ENCODE measurements at regions not wholly inside any gene's neighbourhood (a gene's known extent, or its start where the extent isn't known, plus 50 kb on each side); places are given as distances from the start of the nearest gene placed in this dataset.

DNA sequence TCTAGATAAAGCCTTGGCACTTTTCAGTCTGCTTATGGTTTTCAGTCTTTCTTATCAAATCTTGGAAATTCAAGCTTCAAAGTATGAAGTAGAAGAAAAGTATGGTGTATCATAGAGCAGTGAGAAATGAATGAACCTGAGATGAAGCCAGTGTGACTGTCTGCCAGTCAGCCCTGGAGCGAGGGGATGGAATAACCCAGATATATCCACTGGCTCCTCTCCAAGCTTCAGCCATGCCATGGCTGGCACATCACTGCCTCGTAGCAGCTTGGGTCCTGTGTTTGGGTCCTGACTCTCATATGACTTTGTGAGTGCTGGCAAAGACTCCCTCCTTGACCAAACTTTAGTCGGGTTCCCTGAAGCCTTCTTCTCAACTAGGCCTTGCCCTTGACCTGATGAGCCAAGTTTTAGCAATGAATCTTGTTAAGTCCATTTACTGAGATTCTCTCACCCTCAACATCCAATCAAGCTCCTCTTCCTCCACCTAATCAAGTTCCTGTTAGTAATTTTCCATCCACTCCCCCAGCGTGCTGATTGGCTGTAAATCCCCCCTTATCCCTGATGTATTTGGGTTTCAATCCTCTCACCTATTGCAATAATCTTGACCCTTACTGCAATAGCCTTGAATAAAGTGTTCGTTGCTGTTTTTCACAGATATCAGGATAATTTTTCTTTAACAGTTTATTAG, 62.5 kb upstream of the PRDX6 start:
- ChIA-PET POLR2A (no interaction called here), CTCF (no interaction called here), RAD21 (ENCODE audit: low non-redundant PET in 1 of 2, low total read pairs in 2 of 2, uncharacterized antibody in 2 of 2, unreplicated experiment in 2 of 2) (no interaction called here)
- no peak overlapping the region for H3K4me3 ChIP-seq (replicated peaks in 1 of 2; ENCODE audit: low read depth in 1 of 2, low read length in 2 of 2)
- H3K9ac ChIP-seq (ENCODE audit: low read length), result no peak overlapping the region
- H3K9me3 ChIP-seq (ENCODE audit: control insufficient read depth in 1 of 2, insufficient read depth in 1 of 2, low read depth in 1 of 2, low read length in 2 of 2), result no peaks in the 10 kb centered on the region
- no peaks in the 10 kb centered on the region for H4K20me1 ChIP-seq (ENCODE audit: insufficient read depth)
- DNase-seq (ENCODE audit: low read depth, low spot score), result no peak
- no peaks in the 10 kb centered on the region; a peak in 1 of 4 replicates for H3K4me1 ChIP-seq (ENCODE audit: control insufficient read depth in 1 of 2, insufficient read depth in 2 of 2, low read length in 2 of 2)
- no peaks in the 10 kb centered on the region for H3K27me3 ChIP-seq (ENCODE audit: insufficient read depth, low read length)
- H3K9me2 ChIP-seq (ENCODE audit: insufficient read depth), result no peaks in the 10 kb centered on the region
- no peak overlapping the region for H3K27ac ChIP-seq (ENCODE audit: low read depth, low read length)
- no peak overlapping the region for H2AFZ ChIP-seq (ENCODE audit: low read depth, low read length, poor library complexity, severe bottlenecking)
- intact Hi-C loops (cut with micrococcal nuclease), result no loop called here
- H3K36me3 ChIP-seq (ENCODE audit: control insufficient read depth in 1 of 2, insufficient read depth in 2 of 2, low read length in 2 of 2), result no peaks in the 10 kb centered on the region
- no peaks in the 10 kb centered on the region for H3K79me2 ChIP-seq (ENCODE audit: insufficient read depth, low read length)
- ATAC-seq, result no peak
- no TSS peak for BruUV-seq (replicated peaks)
- TF ChIP-seq ZFX (IDR thresholded peaks at IDR 0.05), result no peak
- TF ChIP-seq SP1 (IDR thresholded peaks at IDR 0.05; ENCODE audit: low read depth), result no peak
- TF ChIP-seq EZH2 (IDR thresholded peaks at IDR 0.05), result no peak
- no peak for TF ChIP-seq FOSL1 (IDR thresholded peaks at IDR 0.05; ENCODE audit: low read depth)
- no peak for TF ChIP-seq SRF (IDR thresholded peaks at IDR 0.05; ENCODE audit: low read depth)
- no peak for TF ChIP-seq TCF7L2 (IDR thresholded peaks at IDR 0.05; ENCODE audit: borderline replicate concordance, extremely low read depth, insufficient read depth, insufficient read length)
- TF ChIP-seq POLR2A (IDR thresholded peaks at IDR 0.05; ENCODE audit: borderline replicate concordance, extremely low read depth, insufficient read depth, insufficient read length), result no peak
- no peak overlapping the region for H3K4me2 ChIP-seq (ENCODE audit: low read length)

DNA sequence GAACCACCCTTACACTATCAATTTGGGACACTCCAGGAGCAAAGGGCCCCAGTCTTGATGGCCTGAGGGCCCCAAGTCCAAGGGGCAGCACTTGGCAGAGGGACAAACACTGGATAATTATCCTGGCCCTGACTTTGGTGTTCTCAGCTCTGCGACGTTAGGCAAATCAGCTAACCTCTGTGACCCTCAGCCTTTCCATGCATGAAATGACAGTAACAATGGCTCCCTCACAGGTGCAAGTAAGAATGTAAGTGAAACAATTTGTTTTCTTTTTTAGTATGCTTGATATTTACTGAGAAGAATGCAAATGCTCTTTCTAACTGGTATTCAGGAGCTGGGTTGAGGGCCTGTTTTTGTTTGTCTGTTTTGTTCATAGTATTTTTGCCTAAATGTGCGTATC, 61.6 kb upstream of the PRDX6 start:
- H2AFZ ChIP-seq (ENCODE audit: low read depth, low read length, poor library complexity, severe bottlenecking), result no peak overlapping the region
- H3K9me2 ChIP-seq (ENCODE audit: insufficient read depth), result no peaks in the 10 kb centered on the region
- ChIA-PET POLR2A (no interaction called here), CTCF (no interaction called here), RAD21 (ENCODE audit: low non-redundant PET in 1 of 2, low total read pairs in 2 of 2, uncharacterized antibody in 2 of 2, unreplicated experiment in 2 of 2) (no interaction called here)
- no peaks in the 10 kb centered on the region for H3K79me2 ChIP-seq (ENCODE audit: insufficient read depth, low read length)
- no peak overlapping the region for H3K4me2 ChIP-seq (ENCODE audit: low read length)
- H3K4me3 ChIP-seq (replicated peaks in 1 of 2; ENCODE audit: low read depth in 1 of 2, low read length in 2 of 2), result no peak overlapping the region
- ATAC-seq, result no peak
- H4K20me1 ChIP-seq (ENCODE audit: insufficient read depth), result no peaks in the 10 kb centered on the region
- no TSS peak for BruUV-seq (replicated peaks)
- H3K9ac ChIP-seq (ENCODE audit: low read length), result no peak overlapping the region
- TF ChIP-seq, protein P1, sequence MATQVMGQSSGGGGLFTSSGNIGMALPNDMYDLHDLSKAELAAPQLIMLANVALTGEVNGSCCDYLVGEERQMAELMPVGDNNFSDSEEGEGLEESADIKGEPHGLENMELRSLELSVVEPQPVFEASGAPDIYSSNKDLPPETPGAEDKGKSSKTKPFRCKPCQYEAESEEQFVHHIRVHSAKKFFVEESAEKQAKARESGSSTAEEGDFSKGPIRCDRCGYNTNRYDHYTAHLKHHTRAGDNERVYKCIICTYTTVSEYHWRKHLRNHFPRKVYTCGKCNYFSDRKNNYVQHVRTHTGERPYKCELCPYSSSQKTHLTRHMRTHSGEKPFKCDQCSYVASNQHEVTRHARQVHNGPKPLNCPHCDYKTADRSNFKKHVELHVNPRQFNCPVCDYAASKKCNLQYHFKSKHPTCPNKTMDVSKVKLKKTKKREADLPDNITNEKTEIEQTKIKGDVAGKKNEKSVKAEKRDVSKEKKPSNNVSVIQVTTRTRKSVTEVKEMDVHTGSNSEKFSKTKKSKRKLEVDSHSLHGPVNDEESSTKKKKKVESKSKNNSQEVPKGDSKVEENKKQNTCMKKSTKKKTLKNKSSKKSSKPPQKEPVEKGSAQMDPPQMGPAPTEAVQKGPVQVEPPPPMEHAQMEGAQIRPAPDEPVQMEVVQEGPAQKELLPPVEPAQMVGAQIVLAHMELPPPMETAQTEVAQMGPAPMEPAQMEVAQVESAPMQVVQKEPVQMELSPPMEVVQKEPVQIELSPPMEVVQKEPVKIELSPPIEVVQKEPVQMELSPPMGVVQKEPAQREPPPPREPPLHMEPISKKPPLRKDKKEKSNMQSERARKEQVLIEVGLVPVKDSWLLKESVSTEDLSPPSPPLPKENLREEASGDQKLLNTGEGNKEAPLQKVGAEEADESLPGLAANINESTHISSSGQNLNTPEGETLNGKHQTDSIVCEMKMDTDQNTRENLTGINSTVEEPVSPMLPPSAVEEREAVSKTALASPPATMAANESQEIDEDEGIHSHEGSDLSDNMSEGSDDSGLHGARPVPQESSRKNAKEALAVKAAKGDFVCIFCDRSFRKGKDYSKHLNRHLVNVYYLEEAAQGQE (IDR thresholded peaks at IDR 0.05; ENCODE audit: low read depth), result no peak
- intact Hi-C loops (cut with micrococcal nuclease), result no loop called here
- no peaks in the 10 kb centered on the region for H3K9me3 ChIP-seq (ENCODE audit: control insufficient read depth in 1 of 2, insufficient read depth in 1 of 2, low read depth in 1 of 2, low read length in 2 of 2)
- H3K36me3 ChIP-seq (ENCODE audit: control insufficient read depth in 1 of 2, insufficient read depth in 2 of 2, low read length in 2 of 2), result no peaks in the 10 kb centered on the region
- peaks cover 0 to 6% of the 10 kb centered on the region in 2 experiments; a peak in 2 of 4 replicates for H3K4me1 ChIP-seq (ENCODE audit: control insufficient read depth in 1 of 2, insufficient read depth in 2 of 2, low read length in 2 of 2)
- DNase-seq (ENCODE audit: low read depth, low spot score), result no peak
- no peak overlapping the region for H3K27ac ChIP-seq (ENCODE audit: low read depth, low read length)
- no peaks in the 10 kb centered on the region for H3K27me3 ChIP-seq (ENCODE audit: insufficient read depth, low read length)
